Left ventricle myocardium inferior (tissue), 1 donor: ENCODE measurements at regions not wholly inside any gene's neighbourhood (a gene's known extent, or its start where the extent isn't known, plus 50 kb on each side); places are given as distances from the start of the nearest gene placed in this dataset.

Source experiments
- DNase-seq: peaks from one replicate; pipeline ENCODE4 v3.0.0-alpha.2; 2020
- H3K27ac ChIP-seq: fragments of 200-600 bp; replicated peaks from 2 replicates; pipeline ENCODE4 v1.8.0; 2021
- H3K27me3 ChIP-seq: fragments of 200-600 bp; 2 replicates; pipeline ENCODE4 v1.8.0; 2021; ENCODE audit warnings: low read depth
- H3K36me3 ChIP-seq: fragments of 200-600 bp; 2 replicates; pipeline ENCODE4 v1.8.0; 2021
- H3K4me1 ChIP-seq: fragments of 200-600 bp; 2 replicates; pipeline ENCODE4 v1.8.0; 2021
- H3K4me3 ChIP-seq: fragments of 200-600 bp; 2 replicates; pipeline ENCODE4 v1.8.0; 2021; ENCODE audit warnings: mild to moderate bottlenecking, moderate library complexity
- H3K9me3 ChIP-seq: fragments of 200-600 bp; replicated peaks from 2 replicates; pipeline ENCODE4 v1.8.0; 2021
- intact Hi-C: fragments of 100-400 bp; cut with micrococcal nuclease; formaldehyde crosslinking; loops from one replicate; pipeline ENCODE4 v1.11.0; 2022
- TF ChIP-seq, protein P1 (sequence below): fragments of 200-600 bp; IDR thresholded peaks from 2 replicates; pipeline ENCODE4 v1.8.0; 2021; ENCODE audit warnings: antibody characterized with exemption, mild to moderate bottlenecking, borderline replicate concordance
- donor health status: DM: no; HTN: yes; CAD: no; lungs with severe emphysema.

GRCh38 chr2:118232796-118233195, 144.5 kb downstream of the INSIG2 start:
- H3K36me3 ChIP-seq = no peaks in the 10 kb centered on the region
- H3K4me3 ChIP-seq = no peak overlapping the region
- H3K27ac ChIP-seq = no peak overlapping the region
- intact Hi-C loops = no loop called here
- peaks cover 97% of the 10 kb centered on the region for H3K27me3 ChIP-seq
- no peaks in the 10 kb centered on the region for H3K9me3 ChIP-seq
- no peak for DNase-seq
- TF ChIP-seq, protein P1, sequence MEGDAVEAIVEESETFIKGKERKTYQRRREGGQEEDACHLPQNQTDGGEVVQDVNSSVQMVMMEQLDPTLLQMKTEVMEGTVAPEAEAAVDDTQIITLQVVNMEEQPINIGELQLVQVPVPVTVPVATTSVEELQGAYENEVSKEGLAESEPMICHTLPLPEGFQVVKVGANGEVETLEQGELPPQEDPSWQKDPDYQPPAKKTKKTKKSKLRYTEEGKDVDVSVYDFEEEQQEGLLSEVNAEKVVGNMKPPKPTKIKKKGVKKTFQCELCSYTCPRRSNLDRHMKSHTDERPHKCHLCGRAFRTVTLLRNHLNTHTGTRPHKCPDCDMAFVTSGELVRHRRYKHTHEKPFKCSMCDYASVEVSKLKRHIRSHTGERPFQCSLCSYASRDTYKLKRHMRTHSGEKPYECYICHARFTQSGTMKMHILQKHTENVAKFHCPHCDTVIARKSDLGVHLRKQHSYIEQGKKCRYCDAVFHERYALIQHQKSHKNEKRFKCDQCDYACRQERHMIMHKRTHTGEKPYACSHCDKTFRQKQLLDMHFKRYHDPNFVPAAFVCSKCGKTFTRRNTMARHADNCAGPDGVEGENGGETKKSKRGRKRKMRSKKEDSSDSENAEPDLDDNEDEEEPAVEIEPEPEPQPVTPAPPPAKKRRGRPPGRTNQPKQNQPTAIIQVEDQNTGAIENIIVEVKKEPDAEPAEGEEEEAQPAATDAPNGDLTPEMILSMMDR = no peak
- H3K4me1 ChIP-seq = no peaks in the 10 kb centered on the region

GRCh38 chr2:118232391-118232790, 144.1 kb downstream of the INSIG2 start:
- Histone ChIP-seq H3K27me3 (peaks cover 97% of the 10 kb centered on the region), H3K4me3 (no peak overlapping the region)
- intact Hi-C loops = no loop called here

GRCh38 chr2:118231759-118232158, 143.5 kb downstream of the INSIG2 start:
- Histone ChIP-seq H3K4me1 (no peaks in the 10 kb centered on the region), H3K36me3 (no peaks in the 10 kb centered on the region), H3K9me3 (no peaks in the 10 kb centered on the region), H3K27me3 (peaks cover 97% of the 10 kb centered on the region), H3K27ac (no peak overlapping the region), H3K4me3 (no peak overlapping the region)
- no peak for DNase-seq
- TF ChIP-seq, protein P1 = no peak
- intact Hi-C loops = no loop called here

More at GRCh38 chr2:118232391-118232790, 144.1 kb downstream of the INSIG2 start:
- Histone ChIP-seq H3K36me3 (no peaks in the 10 kb centered on the region), H3K9me3 (no peaks in the 10 kb centered on the region), H3K27ac (no peak overlapping the region), H3K4me1 (no peaks in the 10 kb centered on the region)
- DNase-seq = no peak
- TF ChIP-seq, protein P1 = no peak

GRCh38 chr2:118227698-118228508, 139.6 kb downstream of the INSIG2 start:
- Histone ChIP-seq H3K36me3 (no peaks in the 10 kb centered on the region), H3K27me3 (peaks cover 98% of the 10 kb centered on the region), H3K27ac (no peak overlapping the region), H3K4me3 (no peak overlapping the region), H3K4me1 (peaks cover 16% of the 10 kb centered on the region), H3K9me3 (no peaks in the 10 kb centered on the region)
- no peak for DNase-seq
- TF ChIP-seq, protein P1 = no peak
- intact Hi-C loops = no loop called here

- TF ChIP-seq, protein P1 = no peak
- Histone ChIP-seq H3K4me1 (peaks cover 16% of the 10 kb centered on the region), H3K36me3 (no peaks in the 10 kb centered on the region), H3K4me3 (no peak overlapping the region), H3K9me3 (no peaks in the 10 kb centered on the region), H3K27ac (no peak overlapping the region), H3K27me3 (peaks cover 100% of the 10 kb centered on the region)
- intact Hi-C loops = no loop called here
- DNase-seq = no peak
Measured at GRCh38 chr2:118225666-118226065, 137.4 kb downstream of the INSIG2 start.
